ENCODE measurements at regions not wholly inside any gene's neighbourhood (a gene's known extent, or its start where the extent isn't known, plus 50 kb on each side); places are given as distances from the start of the nearest gene placed in this dataset.
A peak's percentile ranks its signal among the peaks of the same experiment; 100 is the strongest.

DNA sequence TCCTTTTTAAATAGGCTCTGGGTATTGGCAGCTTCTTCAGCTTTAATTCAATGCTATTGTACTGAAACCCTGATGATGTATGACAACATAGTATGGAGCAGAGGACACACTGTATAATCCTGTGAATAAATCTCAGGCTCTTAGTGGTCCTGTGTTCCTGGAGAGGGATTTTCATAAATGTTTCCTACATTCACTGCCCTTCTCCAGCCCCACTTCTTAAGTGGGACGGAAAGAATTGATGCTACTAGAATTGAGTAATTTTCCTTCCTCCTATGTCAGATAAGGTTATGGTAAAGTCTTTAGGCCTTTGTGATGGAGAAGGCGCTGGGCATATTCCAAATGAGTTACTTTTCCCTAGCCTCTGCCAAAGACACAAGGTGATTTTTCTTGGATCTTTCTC is 779.4 kb downstream of the TNS3 start:
- no peak for DNase-seq (ENCODE audit: insufficient read length, low spot score)
- no peak for FAIRE-seq
- TF ChIP-seq, protein P1, sequence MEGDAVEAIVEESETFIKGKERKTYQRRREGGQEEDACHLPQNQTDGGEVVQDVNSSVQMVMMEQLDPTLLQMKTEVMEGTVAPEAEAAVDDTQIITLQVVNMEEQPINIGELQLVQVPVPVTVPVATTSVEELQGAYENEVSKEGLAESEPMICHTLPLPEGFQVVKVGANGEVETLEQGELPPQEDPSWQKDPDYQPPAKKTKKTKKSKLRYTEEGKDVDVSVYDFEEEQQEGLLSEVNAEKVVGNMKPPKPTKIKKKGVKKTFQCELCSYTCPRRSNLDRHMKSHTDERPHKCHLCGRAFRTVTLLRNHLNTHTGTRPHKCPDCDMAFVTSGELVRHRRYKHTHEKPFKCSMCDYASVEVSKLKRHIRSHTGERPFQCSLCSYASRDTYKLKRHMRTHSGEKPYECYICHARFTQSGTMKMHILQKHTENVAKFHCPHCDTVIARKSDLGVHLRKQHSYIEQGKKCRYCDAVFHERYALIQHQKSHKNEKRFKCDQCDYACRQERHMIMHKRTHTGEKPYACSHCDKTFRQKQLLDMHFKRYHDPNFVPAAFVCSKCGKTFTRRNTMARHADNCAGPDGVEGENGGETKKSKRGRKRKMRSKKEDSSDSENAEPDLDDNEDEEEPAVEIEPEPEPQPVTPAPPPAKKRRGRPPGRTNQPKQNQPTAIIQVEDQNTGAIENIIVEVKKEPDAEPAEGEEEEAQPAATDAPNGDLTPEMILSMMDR (IDR thresholded peaks at IDR 0.05; ENCODE audit: insufficient read depth, missing control alignments) = no peak

DNA sequence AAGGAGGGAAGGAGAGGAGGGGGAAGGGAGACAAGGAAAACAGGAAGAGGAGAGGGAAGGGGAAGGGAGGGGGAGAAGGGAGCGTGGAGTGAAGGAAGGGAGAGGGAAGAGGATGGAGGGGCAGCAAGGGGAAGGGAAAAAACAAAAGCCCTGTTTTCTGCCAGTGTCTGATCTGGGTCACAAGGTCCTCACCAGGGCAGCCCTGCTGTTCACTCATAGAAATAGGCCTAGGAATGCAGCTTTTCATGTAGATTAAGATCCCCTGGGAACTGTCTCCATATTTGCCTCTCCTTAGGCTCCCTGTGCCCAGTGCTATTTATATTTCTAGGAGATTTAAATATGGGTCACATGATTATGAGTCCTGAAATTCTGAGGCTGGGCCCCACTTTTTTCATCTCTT is 790.7 kb downstream of the TNS3 start:
- DNase-seq (ENCODE audit: insufficient read length, low spot score) (no peak), FAIRE-seq (no peak)
- TF ChIP-seq, protein P1 (IDR thresholded peaks at IDR 0.05; ENCODE audit: insufficient read depth, missing control alignments) = no peak

DNA sequence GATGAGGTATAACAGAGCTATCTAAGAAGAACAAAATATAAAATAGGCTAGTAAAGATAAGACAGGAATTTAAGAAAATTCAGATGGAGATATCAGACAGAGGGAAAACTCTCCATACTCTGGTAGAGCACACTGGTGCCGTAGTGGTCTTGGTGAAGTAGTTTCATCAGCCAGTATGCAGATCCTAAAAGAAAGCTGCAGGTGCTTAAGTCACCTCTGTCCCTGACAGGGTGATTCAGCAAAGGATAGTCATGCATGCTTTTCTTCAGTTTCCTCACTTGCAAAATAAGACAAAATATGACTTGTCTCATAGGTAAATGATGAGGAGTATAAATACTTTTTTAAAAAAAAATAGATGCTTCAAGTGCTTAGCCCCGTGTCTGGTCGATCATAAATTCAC is 794.9 kb downstream of the TNS3 start:
- DNase-seq (ENCODE audit: insufficient read length, low spot score) (no peak), FAIRE-seq (no peak)
- TF ChIP-seq, protein P1 (IDR thresholded peaks at IDR 0.05; ENCODE audit: insufficient read depth, missing control alignments) = no peak

DNA sequence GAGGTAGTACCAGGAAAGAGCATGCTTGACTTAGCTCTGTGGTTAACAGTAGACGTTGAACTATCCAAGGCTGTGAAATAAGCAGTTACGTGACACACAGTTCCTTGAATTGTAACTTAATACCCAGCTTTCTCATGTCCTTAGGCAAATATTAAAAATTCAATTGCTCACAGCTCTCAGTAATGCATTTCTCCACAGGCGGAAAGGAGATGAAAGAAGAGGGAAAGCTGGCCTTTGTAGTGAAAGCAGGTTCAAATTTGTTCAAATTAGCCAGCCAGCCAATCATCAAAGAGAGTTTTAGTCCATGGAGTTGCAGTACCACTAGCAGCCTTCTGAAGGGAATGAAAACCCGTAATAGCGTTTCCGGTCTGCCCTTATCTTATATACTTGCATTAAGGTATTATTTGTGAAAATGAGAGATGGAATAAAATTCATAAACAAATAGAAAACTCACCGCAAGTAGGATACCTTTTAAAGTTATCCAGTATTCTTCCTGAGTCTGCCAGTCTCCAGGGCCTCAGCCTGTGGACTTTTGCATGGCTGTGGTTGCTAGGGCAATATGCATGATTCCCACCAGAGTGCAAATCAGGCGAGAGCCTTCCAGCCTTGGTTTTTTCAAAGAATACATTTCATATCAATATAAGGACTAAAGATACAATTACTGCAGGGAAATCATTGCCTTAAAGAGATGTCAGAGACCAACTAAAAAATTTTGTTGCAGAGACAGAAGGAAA is 795.5 kb downstream of the TNS3 start:
- TF ChIP-seq, protein P1 (IDR thresholded peaks at IDR 0.05; ENCODE audit: insufficient read depth, missing control alignments) = no peak
- DNase-seq (ENCODE audit: insufficient read length, low spot score) (no peak), FAIRE-seq (no peak)

DNA sequence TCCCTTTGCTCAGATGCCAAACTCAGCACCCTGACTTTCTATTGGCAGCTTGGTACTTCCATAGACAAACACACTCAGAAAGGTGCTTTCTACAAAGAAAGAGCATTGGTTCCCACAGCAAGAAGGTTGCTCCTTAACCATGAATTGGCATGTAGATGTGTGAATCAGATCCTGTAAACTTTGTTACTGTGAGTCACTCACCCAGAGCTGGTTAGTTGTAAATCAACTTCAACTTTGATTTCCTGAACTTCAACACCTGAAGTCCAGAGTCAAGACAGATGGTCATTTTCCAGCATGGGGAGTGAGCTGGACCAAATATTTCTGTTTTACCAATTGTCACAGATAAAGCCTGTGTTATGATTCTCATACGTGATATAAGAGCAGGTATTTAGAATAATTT is 797.2 kb downstream of the TNS3 start:
- FAIRE-seq = no peak
- TF ChIP-seq, protein P1 (IDR thresholded peaks at IDR 0.05; ENCODE audit: insufficient read depth, missing control alignments) = no peak
- no peak for DNase-seq (ENCODE audit: insufficient read length, low spot score)

DNA sequence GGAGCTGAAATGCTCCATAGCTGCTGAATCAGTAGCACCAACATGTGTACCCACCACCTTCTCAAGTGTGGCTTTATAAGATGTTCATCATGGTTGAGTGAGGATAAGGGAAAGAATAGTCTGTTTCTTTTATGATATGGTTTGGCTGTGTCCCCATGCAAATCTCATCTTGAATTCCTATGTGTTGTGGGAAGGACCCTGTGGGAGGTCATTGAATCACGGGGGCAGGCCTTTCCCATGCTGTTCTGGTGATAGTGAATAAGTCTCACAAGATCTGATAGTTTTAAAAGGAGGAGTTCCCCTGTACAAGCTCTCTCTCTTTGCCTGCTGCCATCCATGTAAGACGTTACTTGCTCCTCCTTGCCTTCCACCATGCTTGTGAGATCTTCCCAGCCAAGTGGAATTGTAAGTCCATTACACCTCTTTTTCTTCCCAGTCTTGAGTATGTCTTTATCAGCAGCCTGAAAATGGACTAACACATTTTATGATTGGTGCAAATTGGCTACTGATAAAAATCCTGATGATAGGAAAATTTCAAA is 799.9 kb downstream of the TNS3 start:
- TF ChIP-seq, protein P1 (IDR thresholded peaks at IDR 0.05; ENCODE audit: insufficient read depth, missing control alignments) = no peak
- no peak for FAIRE-seq
- DNase-seq (ENCODE audit: insufficient read length, low spot score) = no peak

DNA sequence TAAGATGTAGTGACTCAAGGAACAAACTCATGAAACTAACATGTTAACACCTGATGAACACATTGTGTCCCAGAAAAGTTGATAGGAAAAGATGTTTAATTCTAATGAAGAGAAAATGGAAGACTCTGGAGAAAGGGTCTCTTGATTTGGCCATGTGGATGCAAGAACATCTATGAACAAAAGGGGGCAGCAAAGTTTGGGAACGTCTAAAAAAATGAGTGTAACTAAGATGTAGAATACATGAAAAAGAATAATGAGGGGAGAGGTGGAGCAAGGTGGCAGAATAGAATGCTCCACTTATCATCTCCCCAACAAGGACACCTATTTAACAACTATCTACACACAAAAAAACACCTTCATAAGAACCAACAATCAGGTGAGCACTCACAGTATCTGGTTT is 805.1 kb downstream of the TNS3 start:
- TF ChIP-seq, protein P1 (IDR thresholded peaks at IDR 0.05; ENCODE audit: insufficient read depth, missing control alignments) = peak; percentile 11
- FAIRE-seq (no peak), DNase-seq (ENCODE audit: insufficient read length, low spot score) (no peak)
